CD8-positive, alpha-beta memory T cell (primary cell): ENCODE measurements at regions not wholly inside any gene's neighbourhood (a gene's known extent, or its start where the extent isn't known, plus 50 kb on each side); places are given as distances from the start of the nearest gene placed in this dataset.
"Not testable (repeated sequence)": the region's sequence is repeated elsewhere in the genome, so short reads cannot be mapped to it uniquely, and the experiment has no call there.

Experiments
- CTCF ChIA-PET: fragments of 350-600 bp; sonication (Branson Sonifier 250); formaldehyde crosslinking; loops from one replicate; lab custom pipeline; 2021; ENCODE audit warnings: antibody characterized with exemption; lab: Charles Lee
- POLR2A ChIA-PET: fragments of 350-600 bp; sonication (Branson Sonifier 250); formaldehyde crosslinking; loops from one replicate; lab custom pipeline; 2021; ENCODE audit warnings: antibody characterized with exemption; lab: Charles Lee
- DNase-seq, 5 donors: peaks; one replicate each; pipeline versions ENCODE4 v3.0.0 to v3.0.0-alpha.2; 2020 to 2022; ENCODE audit warnings: mixed read lengths in 1 of 5
- H3K27ac ChIP-seq: one replicate; pipeline ENCODE4 v1.7.0; 2013; ENCODE audit warnings: low read depth, mild to moderate bottlenecking, low read length, moderate library complexity
- H3K27me3 ChIP-seq: 2 replicates; pipeline ENCODE4 v1.7.0; 2013; ENCODE audit warnings: low read length, mild to moderate bottlenecking; ENCODE audit not compliant: insufficient read depth, poor library complexity, severe bottlenecking
- H3K36me3 ChIP-seq: 2 replicates; pipeline ENCODE4 v1.7.0; 2013; ENCODE audit warnings: mild to moderate bottlenecking, low read length, moderate library complexity; ENCODE audit not compliant: insufficient read depth
- H3K4me1 ChIP-seq: 2 replicates; pipeline ENCODE4 v1.7.0; 2013; ENCODE audit warnings: mild to moderate bottlenecking, low read length, moderate library complexity; ENCODE audit not compliant: insufficient read depth
- H3K4me3 ChIP-seq: 2 replicates; pipeline ENCODE4 v1.7.0; 2013; ENCODE audit warnings: mild to moderate bottlenecking, low read length
- H3K9me3 ChIP-seq: 2 replicates; pipeline ENCODE4 v1.7.0; 2013; ENCODE audit warnings: mild to moderate bottlenecking, low read length
- H3K27ac Mint-ChIP-seq, 8 donors: one replicate each; pipeline ENCODE4 v1.8.0; 2020 to 2021; ENCODE audit warnings: mixed read lengths in 8 of 8, mild to moderate bottlenecking in 6 of 8, inconsistent platforms in 3 of 8, moderate library complexity in 3 of 8
- H3K27me3 Mint-ChIP-seq, 2 donors: one replicate each; pipeline ENCODE4 v1.8.0; 2020 to 2021; ENCODE audit warnings: mixed read lengths in 2 of 2, mild to moderate bottlenecking in 1 of 2, moderate library complexity in 1 of 2
- H3K36me3 Mint-ChIP-seq, 3 donors: one replicate each; pipeline ENCODE4 v1.8.0; 2020 to 2021; ENCODE audit warnings: mixed read lengths in 3 of 3, inconsistent platforms in 1 of 3, mild to moderate bottlenecking in 1 of 3
- H3K4me1 Mint-ChIP-seq, 3 donors: one replicate each; pipeline ENCODE4 v1.8.0; 2020 to 2021; ENCODE audit warnings: mixed read lengths in 3 of 3, inconsistent platforms in 1 of 3, mild to moderate bottlenecking in 1 of 3
- H3K4me3 Mint-ChIP-seq, 7 donors: one replicate each; pipeline ENCODE4 v1.8.0; 2020 to 2021; ENCODE audit warnings: mixed read lengths in 7 of 7, mild to moderate bottlenecking in 6 of 7, moderate library complexity in 4 of 7, inconsistent platforms in 2 of 7
- H3K9me3 Mint-ChIP-seq, 5 donors: one replicate each; pipeline ENCODE4 v1.8.0; 2020 to 2022; ENCODE audit warnings: mixed read lengths in 5 of 5, mild to moderate bottlenecking in 3 of 5, moderate library complexity in 2 of 5, inconsistent platforms in 1 of 5

DNA sequence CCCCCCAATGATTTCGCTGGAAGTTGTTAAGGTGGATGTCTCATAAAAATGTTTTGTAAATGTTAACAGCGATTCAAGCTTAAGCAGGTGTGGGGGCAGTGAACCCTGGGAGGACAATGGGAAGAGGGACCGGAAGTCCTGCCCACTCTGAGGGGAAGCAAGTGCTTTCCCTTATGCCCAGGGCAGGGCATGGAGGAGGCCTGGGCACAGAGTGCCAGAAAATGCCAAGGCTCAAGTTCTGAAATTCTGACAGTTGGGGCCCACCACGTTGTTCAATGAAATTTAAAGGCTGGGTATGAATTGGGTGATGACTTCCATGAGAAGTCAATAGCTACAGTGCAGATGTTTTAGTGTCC is 132.7 kb upstream of the SALL4 start:
- no peaks in the 10 kb centered on the region for H3K9me3 ChIP-seq
- H3K9me3 Mint-ChIP-seq = no peaks in the 10 kb centered on the region
- H3K27me3 Mint-ChIP-seq = no peaks in the 10 kb centered on the region
- no peak overlapping the region for H3K4me3 Mint-ChIP-seq
- H3K27me3 ChIP-seq = no peaks in the 10 kb centered on the region
- H3K27ac ChIP-seq = no peak overlapping the region
- ChIA-PET POLR2A (no interaction called here), CTCF (no interaction called here)
- no peaks in the 10 kb centered on the region for H3K36me3 Mint-ChIP-seq
- H3K4me1 ChIP-seq = no peaks in the 10 kb centered on the region
- no peak for DNase-seq
- H3K4me1 Mint-ChIP-seq = no peaks in the 10 kb centered on the region
- H3K36me3 ChIP-seq = no peaks in the 10 kb centered on the region
- H3K27ac Mint-ChIP-seq = peak overlapping the region in 1 of 8 donors; percentile 22
- no peak overlapping the region for H3K4me3 ChIP-seq

DNA sequence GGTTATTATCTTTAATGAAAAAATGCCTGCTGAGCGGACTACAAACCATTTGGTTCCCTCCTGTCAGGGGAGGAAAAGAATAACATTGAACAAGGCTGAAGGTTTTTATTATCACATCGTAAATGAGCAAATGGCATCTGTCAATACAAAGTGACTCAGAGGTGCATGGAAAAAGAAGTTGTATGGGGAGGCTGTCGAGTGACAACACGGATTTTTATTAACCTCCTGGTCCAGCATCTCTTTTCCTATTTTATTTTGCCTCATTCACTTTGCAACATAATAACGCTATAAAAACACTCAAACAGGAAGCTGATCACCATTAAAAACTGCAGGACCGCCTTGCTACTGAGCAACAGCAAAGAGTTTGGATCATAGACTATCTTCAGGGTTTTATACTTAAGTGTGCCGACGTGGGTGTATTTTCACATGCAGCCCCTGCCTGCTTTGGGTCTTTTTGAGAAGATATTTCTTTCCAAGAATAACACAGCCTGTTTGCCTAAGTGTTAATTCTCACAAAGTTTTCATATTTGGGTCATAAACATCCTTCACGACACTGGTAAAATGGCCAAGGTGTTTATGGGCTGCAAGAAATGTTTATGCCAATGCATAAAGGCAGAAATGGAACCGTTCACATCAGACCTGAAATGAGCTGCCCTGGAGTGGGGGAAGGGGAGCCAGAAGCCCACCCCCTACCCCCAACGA is 132.1 kb upstream of the SALL4 start:
- POLR2A ChIA-PET = no interaction called here
- no peaks in the 10 kb centered on the region for H3K36me3 ChIP-seq
- no peak overlapping the region for H3K4me3 Mint-ChIP-seq
- no peak overlapping the region for H3K4me3 ChIP-seq
- H3K27ac Mint-ChIP-seq = no peak overlapping the region
- DNase-seq = no peak
- no peaks in the 10 kb centered on the region for H3K9me3 Mint-ChIP-seq
- H3K27ac ChIP-seq = no peak overlapping the region
- CTCF ChIA-PET = no interaction called here
- H3K36me3 Mint-ChIP-seq = no peaks in the 10 kb centered on the region
- no peaks in the 10 kb centered on the region for H3K4me1 Mint-ChIP-seq
- no peaks in the 10 kb centered on the region for H3K27me3 ChIP-seq
- no peaks in the 10 kb centered on the region for H3K27me3 Mint-ChIP-seq
- H3K9me3 ChIP-seq = no peaks in the 10 kb centered on the region
- no peaks in the 10 kb centered on the region for H3K4me1 ChIP-seq

DNA sequence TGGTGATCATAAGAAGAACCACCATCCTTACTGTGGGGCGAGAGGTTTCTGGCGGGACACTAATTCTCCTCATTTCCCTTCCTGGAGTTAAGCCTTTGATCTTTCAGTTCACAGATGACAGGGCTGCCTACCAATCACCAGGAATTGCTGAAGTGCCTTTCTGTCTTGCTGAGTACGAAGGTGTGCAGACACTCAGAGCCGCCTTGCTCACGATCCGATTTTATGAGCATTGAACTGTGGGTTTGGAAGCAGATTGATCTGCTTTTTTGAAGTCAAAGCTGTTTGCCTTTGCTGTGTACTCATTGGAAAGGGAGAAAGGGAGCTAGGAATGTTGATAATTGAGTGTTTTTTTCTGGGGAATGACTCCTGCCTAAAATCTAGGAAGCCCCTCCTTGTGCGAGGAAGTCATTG is 129.1 kb upstream of the SALL4 start:
- POLR2A ChIA-PET = no interaction called here
- H3K4me1 Mint-ChIP-seq = no peaks in the 10 kb centered on the region

DNA sequence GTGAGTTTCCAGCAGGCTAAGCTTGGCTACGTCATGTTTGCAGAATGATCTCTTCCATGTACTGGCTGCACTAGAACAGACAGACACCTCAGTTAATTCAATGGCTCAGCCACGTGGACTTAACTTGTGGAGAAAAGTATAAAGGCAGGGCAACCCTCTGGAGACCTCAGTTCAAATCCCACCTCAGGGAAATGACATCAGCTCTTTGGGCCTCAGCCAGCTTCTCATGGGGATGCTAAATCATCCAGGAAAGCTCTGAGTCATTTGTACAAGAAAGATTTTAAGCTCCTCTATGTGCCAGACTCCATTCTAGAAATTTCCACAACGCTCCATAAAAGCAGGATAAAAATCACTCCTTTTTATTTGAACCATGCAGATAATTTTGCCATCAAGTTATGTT is 128.5 kb upstream of the SALL4 start:
- DNase-seq = no peak
- no peaks in the 10 kb centered on the region for H3K9me3 ChIP-seq
- no peak overlapping the region for H3K4me3 ChIP-seq
- Mint-ChIP-seq H3K9me3 (no peaks in the 10 kb centered on the region), H3K27ac (no peak overlapping the region), H3K4me1 (no peaks in the 10 kb centered on the region), H3K4me3 (no peak overlapping the region), H3K36me3 (no peaks in the 10 kb centered on the region), H3K27me3 (no peaks in the 10 kb centered on the region)
- no peaks in the 10 kb centered on the region for H3K4me1 ChIP-seq
- H3K27ac ChIP-seq = no peak overlapping the region
- ChIA-PET CTCF (no interaction called here), POLR2A (no interaction called here)
- no peaks in the 10 kb centered on the region for H3K36me3 ChIP-seq
- no peaks in the 10 kb centered on the region for H3K27me3 ChIP-seq

More for the DNA sequence above, 129.1 kb upstream of the SALL4 start:
- Histone ChIP-seq H3K4me3 (no peak overlapping the region), H3K27ac (no peak overlapping the region), H3K4me1 (no peaks in the 10 kb centered on the region), H3K27me3 (no peaks in the 10 kb centered on the region), H3K36me3 (no peaks in the 10 kb centered on the region), H3K9me3 (no peaks in the 10 kb centered on the region)
- CTCF ChIA-PET = no interaction called here
- no peak overlapping the region for H3K27ac Mint-ChIP-seq
- no peaks in the 10 kb centered on the region for H3K9me3 Mint-ChIP-seq
- no peaks in the 10 kb centered on the region for H3K27me3 Mint-ChIP-seq
- no peak overlapping the region for H3K4me3 Mint-ChIP-seq
- no peak for DNase-seq
- no peaks in the 10 kb centered on the region for H3K36me3 Mint-ChIP-seq

DNA sequence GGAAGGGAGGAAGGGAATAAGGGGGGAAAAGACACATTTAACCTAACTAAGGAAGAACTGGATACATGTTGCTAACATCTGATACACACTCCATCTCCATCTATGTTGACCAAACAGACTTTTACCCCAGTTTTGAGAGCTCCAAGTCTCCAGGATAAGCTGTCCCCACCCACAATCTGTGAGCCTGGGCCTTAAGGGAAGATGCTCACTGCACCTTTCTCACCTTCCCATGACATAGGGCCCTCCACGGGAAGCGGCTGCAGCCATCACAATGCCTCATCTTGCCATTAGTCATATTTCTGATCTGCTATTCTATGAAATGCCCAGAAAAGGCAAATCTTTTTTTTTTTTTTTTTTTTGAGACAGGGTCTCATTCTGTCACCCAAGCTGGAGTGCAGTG is 126.6 kb upstream of the SALL4 start:
- Mint-ChIP-seq H3K36me3 (no peaks in the 10 kb centered on the region), H3K4me3 (no peak overlapping the region), H3K9me3 (no peaks in the 10 kb centered on the region), H3K27ac (peak overlapping the region in 1 of 8 donors; percentile 50), H3K4me1 (no peaks in the 10 kb centered on the region), H3K27me3 (no peaks in the 10 kb centered on the region)
- H3K4me3 ChIP-seq = no peak overlapping the region
- no peak for DNase-seq
- no peaks in the 10 kb centered on the region for H3K4me1 ChIP-seq
- CTCF ChIA-PET = no interaction called here
- POLR2A ChIA-PET = no interaction called here
- no peaks in the 10 kb centered on the region for H3K36me3 ChIP-seq
- no peaks in the 10 kb centered on the region for H3K27me3 ChIP-seq
- no peak overlapping the region for H3K27ac ChIP-seq
- H3K9me3 ChIP-seq = no peaks in the 10 kb centered on the region

DNA sequence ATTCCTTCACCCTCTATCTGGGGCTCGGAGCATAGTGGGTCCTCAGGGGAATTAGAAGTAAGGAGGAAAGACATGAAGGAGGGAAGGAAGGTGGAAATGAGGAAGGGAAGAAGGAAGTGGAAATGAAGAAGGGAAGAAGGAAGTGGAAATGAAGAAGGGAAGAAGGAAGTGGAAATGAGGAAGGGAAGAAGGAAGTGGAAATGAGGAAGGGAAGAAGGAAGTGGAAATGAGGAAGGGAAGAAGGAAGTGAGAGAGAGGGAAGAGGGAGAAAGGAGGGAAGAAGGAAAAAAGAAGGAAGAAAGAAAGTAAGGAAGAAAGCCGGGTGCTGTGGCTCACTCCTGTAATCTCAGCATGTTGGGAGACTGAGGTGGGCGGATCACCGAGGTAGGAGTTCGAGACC is 125.6 kb upstream of the SALL4 start:
- H3K4me1 ChIP-seq, CTCF ChIA-PET, H3K4me3 ChIP-seq, POLR2A ChIA-PET, H3K36me3 Mint-ChIP-seq, DNase-seq, H3K4me3 Mint-ChIP-seq, H3K36me3 ChIP-seq, H3K4me1 Mint-ChIP-seq, H3K27me3 Mint-ChIP-seq, H3K9me3 ChIP-seq, H3K27ac ChIP-seq, H3K27me3 ChIP-seq, H3K9me3 Mint-ChIP-seq: not testable (repeated sequence)
- H3K27ac Mint-ChIP-seq = peak overlapping the region in 1 of 8 donors; percentile 64

DNA sequence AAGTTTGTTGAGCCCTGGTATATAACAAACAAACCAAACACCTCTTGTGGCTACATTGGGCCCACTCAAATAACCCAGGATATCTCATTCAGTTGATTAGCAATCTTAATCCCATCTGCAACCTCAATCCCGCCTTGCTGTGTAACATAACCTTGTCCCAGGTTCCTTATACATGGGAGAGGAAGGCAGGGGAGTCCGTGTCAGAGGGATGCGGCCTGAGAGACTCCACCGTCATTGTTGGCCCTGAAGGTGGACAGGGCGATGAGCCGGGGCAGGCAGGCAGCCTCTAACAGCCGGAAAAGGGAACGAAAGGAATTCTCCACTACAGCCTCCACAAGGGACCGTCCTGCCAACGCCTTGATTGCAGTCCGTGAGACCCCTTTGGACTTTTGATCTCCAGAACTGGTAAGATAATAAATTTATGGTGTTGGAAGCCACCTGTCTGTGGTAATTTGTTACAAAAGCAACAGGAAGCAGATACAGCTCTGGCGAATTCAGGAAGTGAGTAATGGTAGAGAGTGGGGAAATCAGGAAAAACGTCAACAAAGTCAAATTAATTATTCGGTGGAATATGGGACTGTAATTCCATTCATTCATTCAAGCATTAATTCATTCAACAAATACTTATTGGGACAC is 124.5 kb upstream of the SALL4 start:
- Histone ChIP-seq H3K9me3 (no peaks in the 10 kb centered on the region), H3K4me1 (no peaks in the 10 kb centered on the region), H3K27ac (no peak overlapping the region), H3K27me3 (no peaks in the 10 kb centered on the region), H3K4me3 (no peak overlapping the region), H3K36me3 (no peaks in the 10 kb centered on the region)
- Mint-ChIP-seq H3K4me3 (no peak overlapping the region), H3K36me3 (no peaks in the 10 kb centered on the region), H3K27me3 (peaks cover 0 to 3% of the 10 kb centered on the region in 2 donors), H3K27ac (no peak overlapping the region), H3K4me1 (no peaks in the 10 kb centered on the region), H3K9me3 (no peaks in the 10 kb centered on the region)
- DNase-seq = no peak
- CTCF ChIA-PET = no interaction called here
- POLR2A ChIA-PET = no interaction called here

DNA sequence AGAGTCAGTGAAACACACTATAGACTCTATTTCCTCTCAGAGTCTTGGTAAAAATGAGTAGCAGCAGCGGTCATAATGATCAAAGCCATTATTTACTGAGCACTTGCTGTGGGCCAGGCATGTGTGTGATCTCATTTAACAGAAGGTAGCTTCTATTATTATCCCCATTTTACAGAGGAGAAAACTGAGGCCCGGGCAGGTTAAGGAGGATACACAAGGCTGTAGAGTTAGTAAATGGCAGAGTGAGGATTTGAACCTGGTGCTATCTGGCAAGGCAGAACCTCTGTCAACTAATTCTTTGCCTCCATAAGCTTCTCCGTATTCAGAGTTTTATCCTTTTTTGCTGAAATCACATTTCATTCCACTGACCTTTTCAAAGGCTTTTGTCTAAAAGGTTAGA is 122.2 kb upstream of the SALL4 start:
- H3K36me3 Mint-ChIP-seq = no peaks in the 10 kb centered on the region
- POLR2A ChIA-PET = no interaction called here
- H3K4me3 Mint-ChIP-seq = no peak overlapping the region
- peaks cover 0 to 3% of the 10 kb centered on the region in 2 donors for H3K27me3 Mint-ChIP-seq
- no peak for DNase-seq
- no peak overlapping the region for H3K27ac ChIP-seq
- no peak overlapping the region for H3K4me3 ChIP-seq
- peaks cover 5 to 10% (median 9%) of the 10 kb centered on the region in 3 donors for H3K4me1 Mint-ChIP-seq
- H3K4me1 ChIP-seq = no peaks in the 10 kb centered on the region
- CTCF ChIA-PET = no interaction called here
- H3K27me3 ChIP-seq = no peaks in the 10 kb centered on the region
- H3K36me3 ChIP-seq = no peaks in the 10 kb centered on the region
- no peaks in the 10 kb centered on the region for H3K9me3 Mint-ChIP-seq
- no peak overlapping the region for H3K27ac Mint-ChIP-seq
- no peaks in the 10 kb centered on the region for H3K9me3 ChIP-seq
